HepG2 (cell line): ENCODE measurements at regions not wholly inside any gene's neighbourhood (a gene's known extent, or its start where the extent isn't known, plus 50 kb on each side); places are given as distances from the start of the nearest gene placed in this dataset.

Source experiments
- ATAC-seq: fragments of 200-7000 bp; cut with Tn5 transposase; 3 replicates; pipeline ENCODE4 v1.9.1; 2020; ENCODE audit warnings: mild to moderate bottlenecking, moderate library complexity
- BruUV-seq: library from RNA; stranded (reverse); fragments of 400-500 nt; replicated peaks from 2 replicates; lab custom pipeline; 2021; lab: Mats Ljungman, UMichigan
- CTCF ChIA-PET: fragments of 300-600 bp; formaldehyde crosslinking; extraction: SDS; loops from one replicate; lab custom pipeline; 2021; ENCODE audit warnings: low total read pairs, inconsistent platforms, low intra/inter-chr PET ratio; lab: Yijun Ruan, JAX
- POLR2A ChIA-PET: fragments of 350-600 bp; sonication (Branson Sonifier 250); formaldehyde crosslinking; loops from one replicate; lab custom pipeline; 2020; ENCODE audit warnings: antibody characterized with exemption, inconsistent platforms; lab: Yijun Ruan, JAX
- DNase-seq: peaks from one replicate; pipeline ENCODE4 v3.0.0-alpha.2; 2015; ENCODE audit warnings: low spot score
- FAIRE-seq: peaks from 3 replicates; lab custom pipeline; 2011; peaks lifted over from hg19 to GRCh38; lab: Jason Lieb, UNC
- H2AFZ ChIP-seq: one replicate; pipeline ENCODE4 v1.6.1; 2011; ENCODE audit warnings: low read length, inconsistent platforms
- H3K27ac ChIP-seq: fragments of 300-600 bp; 3 replicates; pipeline ENCODE4 v1.8.0; 2011; ENCODE audit warnings: mixed run types, mild to moderate bottlenecking, mixed read lengths, low read length, inconsistent platforms; ENCODE audit not compliant: insufficient read depth; ENCODE audit errors: extremely low read length
- H3K27me3 ChIP-seq, 2 experiments: fragments of 200-600 bp in 1 of 2; 2 replicates in 1 of 2; 3 replicates in 1 of 2; pipeline versions ENCODE4 v1.6.0 to v1.8.0; 2011; ENCODE audit warnings: low read length in 2 of 2, mild to moderate bottlenecking in 2 of 2, moderate library complexity in 2 of 2, inconsistent platforms in 1 of 2; ENCODE audit not compliant: insufficient read depth in 2 of 2, control insufficient read depth in 1 of 2
- H3K36me3 ChIP-seq, 2 experiments: fragments of 200-600 bp in 1 of 2; replicated peaks in 1 of 2; 2 replicates in 1 of 2; 3 replicates in 1 of 2; pipeline versions ENCODE4 v1.5.1 to v1.8.0; 2011; ENCODE audit warnings: low read length in 2 of 2, inconsistent platforms in 1 of 2; ENCODE audit not compliant: insufficient read depth in 2 of 2, control insufficient read depth in 1 of 2
- H3K4me1 ChIP-seq: 2 replicates; pipeline ENCODE4 v1.5.1; 2012; ENCODE audit warnings: low read length, inconsistent platforms; ENCODE audit not compliant: insufficient read depth
- H3K4me2 ChIP-seq: 2 replicates; pipeline ENCODE4 v1.6.0; 2011; ENCODE audit warnings: low read depth, low read length, inconsistent platforms
- H3K4me3 ChIP-seq, 3 experiments: fragments of 200-600 bp in 1 of 3; sonication (generic), shearing (Covaris generic) in 1 of 3; replicated peaks in 1 of 3; 2 replicates each; pipeline ENCODE4 v1.5.1; 2011 to 2016; ENCODE audit warnings: low read length in 3 of 3, inconsistent platforms in 2 of 3, low read depth in 2 of 3, mild to moderate bottlenecking in 2 of 3, control low read depth in 1 of 3, mixed read lengths in 1 of 3; ENCODE audit not compliant: insufficient read depth in 1 of 3
- H3K79me2 ChIP-seq: one replicate; pipeline ENCODE4 v1.6.1; 2011; ENCODE audit warnings: low read length, inconsistent platforms; ENCODE audit not compliant: insufficient read depth
- H3K9ac ChIP-seq: 2 replicates; pipeline ENCODE4 v1.6.0; 2011; ENCODE audit warnings: mild to moderate bottlenecking, low read depth, low read length, inconsistent platforms; ENCODE audit not compliant: insufficient read depth
- H3K9me3 ChIP-seq: 2 replicates; pipeline ENCODE4 v1.5.1; 2012; ENCODE audit warnings: mild to moderate bottlenecking, low read length
- H4K20me1 ChIP-seq: 2 replicates; pipeline ENCODE4 v1.6.0; 2011; ENCODE audit warnings: inconsistent platforms, mild to moderate bottlenecking, low read length, moderate library complexity; ENCODE audit not compliant: insufficient read depth
- JUN ChIP-seq: sonication (generic); formaldehyde crosslinking; IDR thresholded peaks from 2 replicates; pipeline ENCODE4 v1.4.0; 2020; ENCODE audit warnings: mild to moderate bottlenecking, missing genetic modification reagents
- NAIF1 ChIP-seq: sonication (generic); formaldehyde crosslinking; IDR thresholded peaks from 2 replicates; pipeline ENCODE4 v1.5.0; 2020; ENCODE audit warnings: mild to moderate bottlenecking, missing genetic modification reagents, borderline replicate concordance
- SIN3B ChIP-seq: fragments of 150-350 bp; IDR thresholded peaks from 2 replicates; pipeline ENCODE4 v1.6.1; 2014; ENCODE audit warnings: low read length
- USF2 ChIP-seq, 2 experiments: sonication (generic) in 1 of 2; formaldehyde crosslinking in 1 of 2; IDR thresholded peaks; 2 replicates each; pipeline versions ENCODE4 v1.5.1 to v1.6.1; 2011 to 2020; ENCODE audit warnings: borderline replicate concordance in 1 of 2, low read depth in 1 of 2, low read length in 1 of 2, mild to moderate bottlenecking in 1 of 2, missing genetic modification reagents in 1 of 2, moderate library complexity in 1 of 2
- ZBTB34 ChIP-seq: sonication (generic); formaldehyde crosslinking; IDR thresholded peaks from 2 replicates; pipeline ENCODE4 v1.8.0; 2022; ENCODE audit warnings: mild to moderate bottlenecking, missing genetic modification reagents
- ZBTB49 ChIP-seq: sonication (generic); formaldehyde crosslinking; IDR thresholded peaks from 2 replicates; pipeline ENCODE4 v1.4.0; 2020; ENCODE audit warnings: missing genetic modification reagents, borderline replicate concordance
- ZNF777 ChIP-seq: sonication (generic); formaldehyde crosslinking; IDR thresholded peaks from 2 replicates; pipeline ENCODE4 v1.4.0; 2020; ENCODE audit warnings: missing genetic modification reagents
- WGBS: methylation state at CpG from one replicate; pipeline ENCODE4 v1.1.6; 2017; ENCODE audit warnings: low lambda C conversion rate; 5-methylcytosine and 5-hydroxymethylcytosine counted together
- in situ Hi-C: cut with HindIII; loops from 2 replicates; pipeline ENCODE4 v1.10.0; 2017; ENCODE audit warnings: low pct_unique_long_range_greater_than_20kb; ENCODE audit not compliant: extremely low pct_ligation_motif_present
- intact Hi-C: fragments of 100-400 bp; cut with micrococcal nuclease; formaldehyde crosslinking; loops from one replicate; pipeline ENCODE4 v1.10.0; 2022; ENCODE audit not compliant: unreplicated experiment

DNA sequence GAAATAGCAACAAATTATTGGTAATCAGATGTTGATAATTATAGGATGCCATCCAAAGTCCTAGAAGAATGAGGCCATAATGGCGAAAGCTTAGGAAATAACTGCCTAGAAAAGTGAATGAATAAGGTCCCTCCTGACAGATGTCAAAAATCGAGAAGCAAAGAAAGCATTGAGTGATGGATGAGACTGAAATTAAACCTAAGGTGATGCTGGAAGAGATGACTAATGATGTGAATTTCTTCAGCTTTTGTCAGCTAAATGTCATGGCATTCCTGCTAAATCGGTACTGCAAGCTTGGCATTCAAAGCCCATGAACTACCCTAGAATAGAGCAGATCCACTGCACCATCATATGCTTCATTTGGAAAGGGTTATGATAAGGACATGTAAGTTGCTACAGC, 74.8 kb upstream of the RGPD4 start:
- Histone ChIP-seq H3K4me2 (no peak overlapping the region), H3K4me3 (no peak overlapping the region), H2AFZ (no peak overlapping the region), H4K20me1 (no peaks in the 10 kb centered on the region), H3K9ac (no peak overlapping the region), H3K9me3 (no peaks in the 10 kb centered on the region), H3K4me1 (no peaks in the 10 kb centered on the region), H3K79me2 (no peaks in the 10 kb centered on the region), H3K27ac (no peak overlapping the region), H3K36me3 (no peaks in the 10 kb centered on the region), H3K27me3 (no peaks in the 10 kb centered on the region)
- intact Hi-C loops (no loop called here), in situ Hi-C loops (no loop called here)
- 0% methylated on average over 3 of the region's 3 CpGs for WGBS
- no peak for ATAC-seq
- DNase-seq: no peak
- ChIA-PET POLR2A (no interaction called here), CTCF (no interaction called here)
- no TSS peak for BruUV-seq
- FAIRE-seq: no peak
- no peak for TF ChIP-seq ZBTB49 (CRISPR knock-in tag)
- no peak for TF ChIP-seq NAIF1
- TF ChIP-seq USF2 (IDR thresholded peaks at IDR 0.05; ENCODE audit: low read depth, low read length): no peak
- TF ChIP-seq USF2 (CRISPR knock-in tag; IDR thresholded peaks at IDR 0.05; ENCODE audit: borderline replicate concordance): no peak
- no peak for TF ChIP-seq SIN3B
- no peak for TF ChIP-seq JUN (CRISPR knock-in tag)
- no peak for TF ChIP-seq ZBTB34
- TF ChIP-seq ZNF777 (CRISPR knock-in tag): no peak
